ENCODE measurements at regions not wholly inside any gene's neighbourhood (a gene's known extent, or its start where the extent isn't known, plus 50 kb on each side); places are given as distances from the start of the nearest gene placed in this dataset.

DNA sequence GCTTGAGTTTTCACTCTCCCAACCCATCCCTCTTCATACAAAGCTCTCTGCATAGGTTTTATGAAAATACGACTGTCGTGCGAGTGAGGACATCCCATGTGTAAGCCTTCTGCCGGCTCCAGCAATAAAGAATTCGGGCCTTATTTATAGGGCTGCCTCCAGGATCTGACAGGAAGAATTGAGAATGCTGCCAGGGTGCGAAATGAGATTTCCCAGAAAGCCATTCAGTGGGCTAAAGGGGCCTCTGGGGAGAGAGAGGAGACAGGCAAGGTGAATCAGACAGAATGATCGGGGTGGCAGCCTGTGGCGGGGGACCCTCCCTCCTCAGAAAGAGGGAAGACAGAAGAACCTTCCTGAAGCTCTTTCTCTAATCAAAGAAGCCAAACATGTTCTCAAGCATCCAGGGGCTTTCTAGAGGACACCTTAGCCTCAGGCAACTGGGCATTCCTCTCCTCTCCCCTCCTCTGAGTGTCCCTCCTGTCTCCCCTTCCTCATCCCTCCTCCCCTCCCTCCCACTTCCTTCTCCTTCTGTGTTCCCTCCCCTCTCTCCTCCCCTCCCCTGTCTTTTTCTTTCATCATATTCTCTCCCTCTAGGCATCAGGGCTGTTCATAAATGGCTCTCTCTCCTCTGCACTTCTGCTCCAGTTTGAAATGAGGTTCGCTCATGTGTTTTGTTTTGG, 410.9 kb downstream of the TYW1 start:
- Histone ChIP-seq H3K36me3 (no peaks in the 10 kb centered on the region), H3K27ac (no peak overlapping the region), H3K27me3 (ENCODE audit: insufficient read depth, low read depth, severe bottlenecking) (no peaks in the 10 kb centered on the region), H3K9me3 (ENCODE audit: severe bottlenecking) (peaks cover 4% of the 10 kb centered on the region), H3K4me3 (ENCODE audit: low read depth, low read length) (no peak overlapping the region)
- no peak for DNase-seq
- TF ChIP-seq, protein P1, sequence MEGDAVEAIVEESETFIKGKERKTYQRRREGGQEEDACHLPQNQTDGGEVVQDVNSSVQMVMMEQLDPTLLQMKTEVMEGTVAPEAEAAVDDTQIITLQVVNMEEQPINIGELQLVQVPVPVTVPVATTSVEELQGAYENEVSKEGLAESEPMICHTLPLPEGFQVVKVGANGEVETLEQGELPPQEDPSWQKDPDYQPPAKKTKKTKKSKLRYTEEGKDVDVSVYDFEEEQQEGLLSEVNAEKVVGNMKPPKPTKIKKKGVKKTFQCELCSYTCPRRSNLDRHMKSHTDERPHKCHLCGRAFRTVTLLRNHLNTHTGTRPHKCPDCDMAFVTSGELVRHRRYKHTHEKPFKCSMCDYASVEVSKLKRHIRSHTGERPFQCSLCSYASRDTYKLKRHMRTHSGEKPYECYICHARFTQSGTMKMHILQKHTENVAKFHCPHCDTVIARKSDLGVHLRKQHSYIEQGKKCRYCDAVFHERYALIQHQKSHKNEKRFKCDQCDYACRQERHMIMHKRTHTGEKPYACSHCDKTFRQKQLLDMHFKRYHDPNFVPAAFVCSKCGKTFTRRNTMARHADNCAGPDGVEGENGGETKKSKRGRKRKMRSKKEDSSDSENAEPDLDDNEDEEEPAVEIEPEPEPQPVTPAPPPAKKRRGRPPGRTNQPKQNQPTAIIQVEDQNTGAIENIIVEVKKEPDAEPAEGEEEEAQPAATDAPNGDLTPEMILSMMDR (IDR thresholded peaks at IDR 0.05; ENCODE audit: low read depth, low read length), result no peak

DNA sequence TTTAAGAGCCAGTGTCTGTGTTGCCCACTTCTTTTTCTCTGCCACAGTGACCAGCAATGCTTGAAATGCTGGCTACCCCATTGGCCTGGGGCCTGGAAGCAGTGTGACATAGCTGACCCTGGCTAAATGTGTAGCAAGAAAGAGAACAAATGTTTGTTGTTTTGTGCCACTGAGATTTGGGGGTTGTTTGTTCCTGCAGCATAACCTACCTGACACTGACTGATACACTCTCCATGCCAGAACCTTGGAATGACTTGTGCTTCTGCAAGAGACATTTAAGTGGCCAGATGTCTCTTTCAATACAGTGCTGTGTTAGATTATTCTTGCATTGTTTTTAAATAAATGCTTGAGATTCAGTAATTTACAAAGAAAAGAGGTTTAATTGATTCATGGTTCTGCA, 411.5 kb downstream of the TYW1 start:
- TF ChIP-seq, protein P1 (IDR thresholded peaks at IDR 0.05; ENCODE audit: low read depth, low read length), result no peak
- no peaks in the 10 kb centered on the region for H3K36me3 ChIP-seq
- no peak overlapping the region for H3K27ac ChIP-seq
- H3K27me3 ChIP-seq (ENCODE audit: insufficient read depth, low read depth, severe bottlenecking), result no peaks in the 10 kb centered on the region
- no peak overlapping the region for H3K4me3 ChIP-seq (ENCODE audit: low read depth, low read length)
- DNase-seq, result no peak
- H3K9me3 ChIP-seq (ENCODE audit: severe bottlenecking), result peaks cover 4% of the 10 kb centered on the region

DNA sequence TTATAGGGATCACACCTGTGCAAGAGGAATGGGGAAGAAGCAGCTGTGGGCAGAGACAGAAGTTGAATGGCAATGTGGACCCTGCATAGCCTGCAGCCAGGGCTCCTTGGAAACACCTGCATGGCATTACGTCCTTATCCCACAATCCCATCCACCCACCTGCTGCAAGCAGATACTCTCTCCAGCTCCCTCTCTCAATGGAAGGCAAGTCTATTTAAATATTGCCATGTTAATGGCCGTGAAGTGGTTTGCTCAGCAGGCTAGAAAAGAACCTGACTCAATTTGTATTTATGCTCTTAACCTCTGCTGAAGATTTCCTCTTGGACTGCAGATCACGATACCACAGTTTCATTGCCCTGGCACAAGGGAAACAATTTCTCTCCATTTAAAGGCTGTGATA, 417.0 kb downstream of the TYW1 start:
- no peak overlapping the region for H3K27ac ChIP-seq
- DNase-seq, result no peak
- no peaks in the 10 kb centered on the region for H3K36me3 ChIP-seq
- H3K27me3 ChIP-seq (ENCODE audit: insufficient read depth, low read depth, severe bottlenecking), result no peaks in the 10 kb centered on the region
- no peak overlapping the region for H3K4me3 ChIP-seq (ENCODE audit: low read depth, low read length)
- H3K9me3 ChIP-seq (ENCODE audit: severe bottlenecking), result peaks cover 4% of the 10 kb centered on the region
- TF ChIP-seq, protein P1 (IDR thresholded peaks at IDR 0.05; ENCODE audit: low read depth, low read length), result no peak

DNA sequence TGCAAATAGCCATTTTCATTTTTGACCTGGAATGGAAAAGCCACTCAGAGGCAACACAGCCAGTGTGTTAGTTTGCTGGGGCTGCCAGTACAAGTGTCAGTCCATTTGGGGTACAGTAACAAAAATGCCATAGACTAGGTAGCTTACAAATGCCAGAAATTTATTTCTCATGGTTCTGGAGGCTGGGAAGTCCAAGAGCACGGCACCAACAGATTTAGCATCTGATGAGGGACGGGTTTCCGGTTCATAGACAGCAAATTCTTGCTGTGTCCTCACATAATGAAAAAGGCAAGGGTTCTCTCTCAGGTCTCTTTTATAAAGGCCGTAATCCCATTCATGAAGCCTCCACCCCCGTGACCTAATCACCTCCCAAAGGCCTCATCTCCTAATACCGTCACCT, 418.2 kb downstream of the TYW1 start:
- Histone ChIP-seq H3K9me3 (ENCODE audit: severe bottlenecking) (peaks cover 4% of the 10 kb centered on the region), H3K36me3 (no peaks in the 10 kb centered on the region), H3K27ac (no peak overlapping the region), H3K4me3 (ENCODE audit: low read depth, low read length) (no peak overlapping the region), H3K27me3 (ENCODE audit: insufficient read depth, low read depth, severe bottlenecking) (no peaks in the 10 kb centered on the region)
- no peak for DNase-seq
- TF ChIP-seq, protein P1 (IDR thresholded peaks at IDR 0.05; ENCODE audit: low read depth, low read length), result no peak

DNA sequence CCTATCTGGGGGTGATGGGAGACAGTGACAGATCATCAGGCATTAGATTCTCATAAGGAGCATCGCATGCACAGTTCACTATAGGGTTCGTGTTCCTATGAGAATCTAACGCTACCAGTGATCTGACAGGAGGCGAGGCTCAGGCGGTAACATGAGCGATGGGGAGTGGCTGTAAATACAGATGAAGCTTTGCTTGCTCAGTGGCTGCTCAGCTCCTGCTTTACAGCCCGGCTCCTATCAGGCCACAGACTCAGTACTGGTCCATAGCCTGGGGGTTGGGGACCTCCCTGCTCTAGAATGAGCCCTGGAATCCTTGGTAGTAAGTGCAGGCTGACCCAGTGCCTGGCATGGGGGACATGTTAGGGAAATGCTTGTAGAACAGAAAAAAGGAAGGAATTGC, 426.0 kb downstream of the TYW1 start:
- Histone ChIP-seq H3K27ac (no peak overlapping the region), H3K4me3 (ENCODE audit: low read depth, low read length) (no peak overlapping the region)

More for the DNA sequence above, 426.0 kb downstream of the TYW1 start:
- DNase-seq, result no peak
- H3K9me3 ChIP-seq (ENCODE audit: severe bottlenecking), result no peaks in the 10 kb centered on the region
- H3K27me3 ChIP-seq (ENCODE audit: insufficient read depth, low read depth, severe bottlenecking), result no peaks in the 10 kb centered on the region
- TF ChIP-seq, protein P1 (IDR thresholded peaks at IDR 0.05; ENCODE audit: low read depth, low read length), result no peak
- H3K36me3 ChIP-seq, result no peaks in the 10 kb centered on the region
